ENCODE measurements at regions not wholly inside any gene's neighbourhood (a gene's known extent, or its start where the extent isn't known, plus 50 kb on each side); places are given as distances from the start of the nearest gene placed in this dataset.

GRCh38 chr1:191453487-191453886 lies 704.8 kb upstream of the RGS18 start:
- intact Hi-C loops (cut with DNase I) = no loop called here
- TF ChIP-seq POLR2AphosphoS5 (IDR thresholded peaks at IDR 0.05; ENCODE audit: insufficient read depth in 1 of 2, low read depth in 1 of 2) (no peak), POLR2A (IDR thresholded peaks at IDR 0.05) (no peak), CTCF (IDR thresholded peaks at IDR 0.05) (no peak)
- Histone ChIP-seq H3K36me3 (no peaks in the 10 kb centered on the region), H3K27ac (no peak overlapping the region), H3K4me1 (no peaks in the 10 kb centered on the region), H3K9me3 (no peaks in the 10 kb centered on the region), H3K4me3 (no peak overlapping the region), H3K27me3 (no peaks in the 10 kb centered on the region)
- no peak for DNase-seq (ENCODE audit: extremely low spot score in 2 of 2)

GRCh38 chr1:191457889-191458288 lies 700.4 kb upstream of the RGS18 start:
- DNase-seq (ENCODE audit: extremely low spot score in 2 of 2) = no peak
- H3K27ac ChIP-seq = no peak overlapping the region
- no peak overlapping the region for H3K4me3 ChIP-seq
- intact Hi-C loops (cut with DNase I) = no loop called here
- no peaks in the 10 kb centered on the region for H3K36me3 ChIP-seq
- no peaks in the 10 kb centered on the region for H3K4me1 ChIP-seq
- TF ChIP-seq CTCF (IDR thresholded peaks at IDR 0.05) (no peak), POLR2A (IDR thresholded peaks at IDR 0.05) (no peak), POLR2AphosphoS5 (IDR thresholded peaks at IDR 0.05; ENCODE audit: insufficient read depth in 1 of 2, low read depth in 1 of 2) (no peak)
- H3K9me3 ChIP-seq = no peaks in the 10 kb centered on the region
- H3K27me3 ChIP-seq = no peaks in the 10 kb centered on the region

GRCh38 chr1:191460234-191460633 lies 698.0 kb upstream of the RGS18 start:
- Histone ChIP-seq H3K4me3 (no peak overlapping the region), H3K27me3 (no peaks in the 10 kb centered on the region), H3K9me3 (no peaks in the 10 kb centered on the region), H3K36me3 (no peaks in the 10 kb centered on the region), H3K27ac (no peak overlapping the region), H3K4me1 (no peaks in the 10 kb centered on the region)
- intact Hi-C loops (cut with DNase I) = no loop called here
- DNase-seq (ENCODE audit: extremely low spot score in 2 of 2) = no peak
- no peak for TF ChIP-seq CTCF (IDR thresholded peaks at IDR 0.05)
- no peak for TF ChIP-seq POLR2AphosphoS5 (IDR thresholded peaks at IDR 0.05; ENCODE audit: insufficient read depth in 1 of 2, low read depth in 1 of 2)
- no peak for TF ChIP-seq POLR2A (IDR thresholded peaks at IDR 0.05)

GRCh38 chr1:191483988-191484387 lies 674.3 kb upstream of the RGS18 start:
- no peaks in the 10 kb centered on the region for H3K9me3 ChIP-seq
- intact Hi-C loops (cut with DNase I) = no loop called here
- TF ChIP-seq POLR2AphosphoS5 (IDR thresholded peaks at IDR 0.05; ENCODE audit: insufficient read depth in 1 of 2, low read depth in 1 of 2) (no peak), POLR2A (IDR thresholded peaks at IDR 0.05) (no peak), CTCF (IDR thresholded peaks at IDR 0.05) (no peak)
- H3K27me3 ChIP-seq = no peaks in the 10 kb centered on the region
- no peak overlapping the region for H3K27ac ChIP-seq
- H3K4me1 ChIP-seq = no peaks in the 10 kb centered on the region
- no peak overlapping the region for H3K4me3 ChIP-seq
- no peaks in the 10 kb centered on the region for H3K36me3 ChIP-seq
- DNase-seq (ENCODE audit: extremely low spot score in 2 of 2) = no peak

- Histone ChIP-seq H3K9me3 (no peaks in the 10 kb centered on the region), H3K4me1 (no peaks in the 10 kb centered on the region), H3K4me3 (no peak overlapping the region), H3K27ac (no peak overlapping the region), H3K36me3 (no peaks in the 10 kb centered on the region), H3K27me3 (no peaks in the 10 kb centered on the region)
- TF ChIP-seq CTCF (IDR thresholded peaks at IDR 0.05) = no peak
- DNase-seq (ENCODE audit: extremely low spot score in 2 of 2) = no peak
- intact Hi-C loops (cut with DNase I) = no loop called here
These were observed 668.0 kb upstream of the RGS18 start for GRCh38 chr1:191490303-191490702.

All from vagina (tissue), 2 donors.